ENCODE measurements at regions not wholly inside any gene's neighbourhood (a gene's known extent, or its start where the extent isn't known, plus 50 kb on each side); places are given as distances from the start of the nearest gene placed in this dataset.

GRCh38 chr2:192354512-192355244 lies 159.9 kb upstream of the TMEFF2 start:
- TF ChIP-seq, protein P1, sequence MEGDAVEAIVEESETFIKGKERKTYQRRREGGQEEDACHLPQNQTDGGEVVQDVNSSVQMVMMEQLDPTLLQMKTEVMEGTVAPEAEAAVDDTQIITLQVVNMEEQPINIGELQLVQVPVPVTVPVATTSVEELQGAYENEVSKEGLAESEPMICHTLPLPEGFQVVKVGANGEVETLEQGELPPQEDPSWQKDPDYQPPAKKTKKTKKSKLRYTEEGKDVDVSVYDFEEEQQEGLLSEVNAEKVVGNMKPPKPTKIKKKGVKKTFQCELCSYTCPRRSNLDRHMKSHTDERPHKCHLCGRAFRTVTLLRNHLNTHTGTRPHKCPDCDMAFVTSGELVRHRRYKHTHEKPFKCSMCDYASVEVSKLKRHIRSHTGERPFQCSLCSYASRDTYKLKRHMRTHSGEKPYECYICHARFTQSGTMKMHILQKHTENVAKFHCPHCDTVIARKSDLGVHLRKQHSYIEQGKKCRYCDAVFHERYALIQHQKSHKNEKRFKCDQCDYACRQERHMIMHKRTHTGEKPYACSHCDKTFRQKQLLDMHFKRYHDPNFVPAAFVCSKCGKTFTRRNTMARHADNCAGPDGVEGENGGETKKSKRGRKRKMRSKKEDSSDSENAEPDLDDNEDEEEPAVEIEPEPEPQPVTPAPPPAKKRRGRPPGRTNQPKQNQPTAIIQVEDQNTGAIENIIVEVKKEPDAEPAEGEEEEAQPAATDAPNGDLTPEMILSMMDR (IDR thresholded peaks at IDR 0.05; ENCODE audit: low read length) = no peak
- no peak for TF ChIP-seq EZH2phosphoT487 (IDR thresholded peaks at IDR 0.05; ENCODE audit: low read length)
